G401.6 (cell line): ENCODE measurements at regions not wholly inside any gene's neighbourhood (a gene's known extent, or its start where the extent isn't known, plus 50 kb on each side); places are given as distances from the start of the nearest gene placed in this dataset.

Experiments used
- FAIRE-seq: peaks from 2 replicates; lab custom pipeline; 2012; peaks lifted over from hg19 to GRCh38; lab: Jason Lieb, UNC

DNA sequence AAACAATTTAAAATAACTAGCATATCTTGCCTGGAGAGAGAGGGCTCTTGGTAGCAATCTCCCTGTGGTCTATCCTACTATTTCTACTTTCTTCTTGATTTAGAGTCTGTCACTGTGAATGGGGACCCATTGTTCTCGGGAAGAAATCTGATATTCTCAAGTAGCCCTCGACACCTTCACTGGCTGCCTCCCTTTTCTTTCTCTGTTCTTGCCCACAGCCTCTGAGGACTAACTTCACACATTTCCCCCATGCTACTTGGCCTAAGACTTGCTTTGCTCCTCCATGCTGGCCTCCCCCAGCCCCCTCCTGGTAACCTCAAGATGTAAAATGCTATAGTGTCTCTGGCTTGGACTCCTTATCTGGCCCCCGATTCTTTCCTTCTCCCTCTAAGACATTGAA, 58.8 kb upstream of the NT5C1B start:
- no peak for FAIRE-seq

DNA sequence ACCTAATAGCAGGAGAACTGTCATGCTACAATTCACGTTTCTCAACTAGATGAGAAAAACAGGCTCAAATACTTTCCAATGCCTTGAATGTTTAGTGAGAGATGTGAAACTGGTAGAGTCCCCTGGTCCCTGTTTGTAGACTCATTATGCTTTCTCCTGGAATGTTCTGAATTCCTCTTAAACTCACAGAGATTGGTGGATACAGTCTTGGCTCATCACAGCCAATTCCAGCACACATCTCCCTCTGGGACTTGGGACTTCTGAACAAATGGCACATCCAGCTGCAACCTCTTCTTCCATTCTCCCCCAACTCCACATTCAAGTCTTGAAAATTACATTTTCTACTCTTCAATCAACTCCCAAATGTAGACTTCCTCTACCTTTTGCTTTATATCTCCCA, 58.4 kb upstream of the NT5C1B start:
- no peak for FAIRE-seq

DNA sequence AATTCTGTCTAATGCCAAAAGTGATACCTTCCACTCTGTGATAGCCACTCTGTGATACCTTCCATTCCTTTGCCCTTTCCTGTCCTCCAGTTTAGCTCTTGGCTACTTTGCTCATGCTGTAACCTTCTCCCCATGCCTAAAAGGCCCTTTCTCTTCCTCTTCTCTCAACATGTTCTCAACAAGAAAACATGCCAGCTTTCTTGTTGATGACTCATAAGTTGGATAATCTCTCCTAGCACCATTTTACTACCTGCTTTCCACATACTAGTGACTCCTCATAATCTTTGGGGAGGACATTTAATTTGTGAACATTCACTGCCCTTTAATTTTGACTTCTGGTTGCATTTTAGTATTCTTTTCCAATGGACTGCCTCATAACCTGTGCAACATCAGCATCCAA, 55.9 kb upstream of the NT5C1B start:
- no peak for FAIRE-seq

DNA sequence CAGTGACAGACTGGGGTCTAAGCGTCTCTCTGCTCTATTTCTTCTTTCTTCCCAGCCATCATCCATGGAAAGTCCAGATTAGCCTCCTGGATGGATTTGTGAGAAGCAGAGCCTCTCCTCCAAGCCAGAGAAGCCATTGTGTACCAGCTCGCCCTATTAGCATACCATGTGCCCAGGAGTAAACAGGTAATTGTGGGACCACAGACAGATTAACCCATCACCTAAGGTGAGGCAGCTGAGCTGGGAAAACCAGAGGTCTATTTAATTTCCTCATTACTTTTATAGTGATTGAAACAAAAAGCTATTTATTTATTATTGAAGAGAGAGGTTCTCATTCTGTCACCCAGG, 54.7 kb upstream of the NT5C1B start:
- no peak for FAIRE-seq

DNA sequence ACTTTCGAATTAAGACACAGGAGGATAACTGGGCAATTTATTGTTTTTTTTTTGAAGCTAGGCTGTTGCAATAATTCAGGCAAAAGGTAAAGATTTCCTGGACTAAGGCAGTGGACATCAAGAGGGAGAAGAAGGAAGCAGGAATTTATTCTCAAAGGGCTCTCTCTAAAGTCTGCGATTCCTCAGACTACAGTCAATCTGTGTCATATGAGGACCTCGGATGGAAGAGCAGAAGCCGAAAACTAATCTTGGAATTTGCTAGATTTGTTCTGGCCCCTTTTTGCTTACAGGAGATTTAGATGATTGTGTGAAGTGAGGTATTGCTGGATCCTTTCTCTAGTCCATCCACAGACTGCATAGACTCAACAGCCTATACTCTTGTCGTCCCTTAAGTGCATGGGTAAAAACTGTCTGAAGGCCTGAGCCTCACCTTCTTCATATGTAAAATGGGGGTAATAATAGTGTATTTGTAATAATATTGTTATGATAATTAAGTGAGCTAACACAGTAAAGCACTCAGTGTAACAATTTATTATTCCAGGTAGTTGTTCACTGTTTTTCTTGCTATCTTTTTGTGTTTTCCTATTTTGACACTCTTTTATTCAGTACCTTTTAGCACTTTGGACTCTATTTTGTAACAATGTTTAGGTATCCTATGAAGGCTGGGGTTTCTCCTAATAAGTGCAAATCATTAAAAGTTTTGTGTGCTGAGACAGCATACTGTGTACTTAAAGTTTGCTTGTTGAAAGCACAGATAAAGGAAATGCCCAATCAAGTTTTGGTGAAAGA, 54.2 kb upstream of the NT5C1B start:
- FAIRE-seq, result no peak

DNA sequence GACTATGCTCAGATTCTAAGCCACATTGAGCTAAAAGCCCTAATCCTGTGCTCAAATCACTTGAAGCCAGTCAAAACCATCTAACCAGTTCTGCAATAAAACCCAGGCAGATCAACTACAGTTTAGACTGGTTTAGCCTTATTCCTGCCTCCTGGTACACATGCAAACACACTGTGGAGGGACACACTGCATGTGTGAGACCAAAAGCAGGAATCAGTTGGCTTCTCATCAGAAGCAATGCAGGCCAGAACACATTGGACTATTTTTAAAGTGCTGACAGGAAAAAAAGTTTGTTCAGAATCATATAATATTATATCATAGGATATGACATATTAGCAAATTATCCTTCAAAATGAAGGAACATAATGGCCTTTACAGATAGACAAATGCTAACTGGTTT, 52.5 kb upstream of the NT5C1B start:
- FAIRE-seq, result no peak

DNA sequence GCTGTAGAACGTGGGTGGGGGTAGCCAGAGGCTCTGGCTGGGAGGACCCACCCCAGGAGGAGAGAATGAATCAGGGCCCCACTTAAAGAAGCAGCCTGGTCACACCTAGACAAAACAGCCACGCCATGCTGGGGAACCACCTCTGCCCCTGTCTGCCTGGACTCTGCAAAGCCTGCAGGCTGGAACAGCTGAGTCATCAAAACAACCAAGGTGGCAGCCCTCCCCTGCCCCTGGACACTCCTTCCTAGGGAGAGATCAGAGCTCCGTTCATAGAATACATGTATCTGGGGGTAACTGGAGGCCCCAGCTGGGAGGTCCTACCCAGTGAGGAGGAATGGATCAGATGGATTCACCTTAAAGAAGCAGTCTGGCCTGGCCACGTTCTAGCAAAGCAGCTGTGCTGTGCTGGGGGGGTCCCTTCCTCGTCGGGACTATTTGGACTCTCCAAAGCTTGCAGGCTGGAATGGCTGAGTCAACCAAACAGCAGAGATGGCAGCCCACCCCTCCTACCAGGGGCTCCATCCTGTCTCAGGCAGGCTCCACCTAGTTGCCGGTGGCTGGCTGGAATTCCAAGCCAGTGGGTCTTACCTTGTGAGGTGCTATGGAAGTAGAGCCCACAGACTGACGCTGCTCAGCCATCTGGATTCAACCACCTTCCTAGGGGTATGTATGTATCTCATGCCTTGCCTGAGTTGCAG, 50.5 kb upstream of the NT5C1B start:
- no peak for FAIRE-seq
